CD1c-positive myeloid dendritic cell (primary cell): ENCODE measurements at regions not wholly inside any gene's neighbourhood (a gene's known extent, or its start where the extent isn't known, plus 50 kb on each side); places are given as distances from the start of the nearest gene placed in this dataset.
A peak's percentile ranks its signal among the peaks of the same experiment; 100 is the strongest.

ENCODE experiments used
- DNase-seq: peaks from one replicate; pipeline ENCODE4 v3.0.0-alpha.2; 2016; ENCODE audit errors: extremely low spot score

DNA sequence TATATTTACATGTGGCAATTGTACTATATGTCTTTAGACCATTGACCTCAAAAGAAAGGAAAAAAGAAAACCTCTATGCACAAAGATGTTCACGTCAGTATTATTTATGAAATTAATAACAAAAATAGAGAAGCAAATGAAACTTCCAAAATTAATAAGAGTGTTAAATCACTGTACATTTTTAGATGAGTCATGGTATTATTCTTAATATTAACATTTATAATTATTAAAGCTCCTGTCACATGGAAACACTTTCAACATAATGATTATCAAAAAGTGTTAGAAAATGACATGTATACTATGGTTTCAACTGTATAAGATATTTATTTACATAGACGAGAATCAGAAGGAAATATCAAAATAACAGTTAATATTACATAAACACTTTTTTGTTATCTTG, 324.9 kb upstream of the RUNX1 start:
- DNase-seq, result no peak

DNA sequence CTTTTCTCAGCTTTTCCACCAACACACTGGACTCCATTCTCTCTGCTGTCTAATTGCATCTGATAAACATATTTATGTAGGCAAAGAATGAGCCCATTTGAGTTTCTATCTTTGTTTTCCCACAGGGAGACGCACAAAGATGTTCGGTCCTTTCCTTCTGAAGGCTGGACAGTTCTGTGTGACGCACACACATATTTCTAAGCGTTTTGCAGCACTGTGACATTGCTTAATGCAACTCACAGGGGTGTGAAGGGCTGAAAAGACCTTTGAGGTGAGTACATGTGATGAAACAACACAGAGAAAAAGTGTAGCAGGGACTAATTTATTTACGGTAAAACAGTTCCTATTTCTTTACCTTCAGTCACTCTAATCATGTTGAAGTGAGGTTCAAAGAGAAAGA, 323.1 kb upstream of the RUNX1 start:
- DNase-seq, result no peak

DNA sequence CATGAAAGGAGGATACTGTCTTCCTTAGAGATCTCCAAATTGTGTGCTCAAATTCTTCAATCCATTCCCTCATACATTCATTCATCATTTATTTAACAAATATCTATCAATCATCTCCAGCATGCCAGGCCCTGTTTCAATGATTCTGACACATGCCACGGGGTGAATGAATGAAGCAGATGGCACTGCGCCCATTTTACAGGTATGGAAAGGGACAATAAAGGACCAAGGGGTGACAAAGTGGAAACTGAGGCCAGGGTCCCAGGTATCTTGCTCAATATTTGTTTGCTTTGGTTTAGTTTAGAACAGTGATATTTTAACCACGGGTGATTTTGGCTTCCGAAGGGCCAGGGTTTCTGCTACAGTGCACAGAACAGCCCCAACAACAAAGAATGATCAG, 321.6 kb upstream of the RUNX1 start:
- DNase-seq, result no peak

DNA sequence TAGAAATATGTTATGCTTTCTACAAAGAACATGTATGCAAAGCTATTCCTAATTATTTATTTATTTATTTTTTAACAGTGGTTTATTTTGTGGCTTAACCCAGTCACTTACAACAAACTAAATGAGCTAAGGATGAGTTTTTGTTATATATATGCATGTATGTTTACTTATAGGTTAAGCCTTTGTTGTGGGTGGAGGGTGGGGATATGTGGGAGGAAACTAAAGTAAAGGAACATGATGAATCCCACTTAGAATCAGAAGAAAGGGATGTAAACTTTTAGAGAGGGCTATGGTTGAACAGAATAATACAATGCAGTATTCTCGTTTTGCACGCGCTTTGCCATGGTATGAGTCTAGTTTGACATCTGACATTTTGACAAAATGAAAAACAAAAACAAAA, 321.0 kb upstream of the RUNX1 start:
- DNase-seq, result no peak

DNA sequence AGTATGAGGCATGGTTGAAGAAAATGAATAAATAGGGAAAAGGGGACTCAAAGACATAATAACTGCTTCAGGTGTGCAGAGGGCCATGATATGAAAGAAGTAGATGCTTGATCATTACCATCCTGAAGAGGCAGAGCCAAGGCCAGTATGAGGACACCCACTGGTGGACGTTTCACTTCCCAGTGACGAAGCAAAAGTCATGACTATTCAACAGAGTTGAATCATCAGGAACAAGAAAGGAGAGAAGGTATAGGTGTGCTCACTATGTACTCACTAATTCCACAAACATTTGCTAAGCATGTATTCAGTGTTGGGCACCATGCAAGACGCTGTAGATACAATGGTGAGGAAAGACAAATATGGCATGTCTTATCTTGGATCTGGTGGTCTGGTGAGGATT, 319.2 kb upstream of the RUNX1 start:
- no peak for DNase-seq

DNA sequence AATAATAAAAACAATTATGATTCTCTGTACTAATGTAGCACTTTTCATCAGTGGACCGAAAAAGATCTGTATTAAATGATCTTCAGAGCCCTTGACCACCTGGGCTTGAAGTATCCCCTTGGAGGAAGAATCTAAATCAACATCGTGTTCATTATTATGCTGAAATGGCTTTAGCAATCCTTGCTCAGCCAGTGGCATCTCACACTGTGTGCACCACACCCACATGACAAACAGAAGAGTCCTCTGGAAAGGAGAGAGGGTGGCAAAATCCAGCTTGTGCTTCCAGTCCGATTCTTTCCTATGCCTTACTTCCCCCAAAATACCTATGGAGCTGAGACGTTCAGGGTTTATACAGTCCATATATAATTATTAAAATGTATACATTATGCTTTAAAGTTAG, 318.5 kb upstream of the RUNX1 start:
- no peak for DNase-seq

DNA sequence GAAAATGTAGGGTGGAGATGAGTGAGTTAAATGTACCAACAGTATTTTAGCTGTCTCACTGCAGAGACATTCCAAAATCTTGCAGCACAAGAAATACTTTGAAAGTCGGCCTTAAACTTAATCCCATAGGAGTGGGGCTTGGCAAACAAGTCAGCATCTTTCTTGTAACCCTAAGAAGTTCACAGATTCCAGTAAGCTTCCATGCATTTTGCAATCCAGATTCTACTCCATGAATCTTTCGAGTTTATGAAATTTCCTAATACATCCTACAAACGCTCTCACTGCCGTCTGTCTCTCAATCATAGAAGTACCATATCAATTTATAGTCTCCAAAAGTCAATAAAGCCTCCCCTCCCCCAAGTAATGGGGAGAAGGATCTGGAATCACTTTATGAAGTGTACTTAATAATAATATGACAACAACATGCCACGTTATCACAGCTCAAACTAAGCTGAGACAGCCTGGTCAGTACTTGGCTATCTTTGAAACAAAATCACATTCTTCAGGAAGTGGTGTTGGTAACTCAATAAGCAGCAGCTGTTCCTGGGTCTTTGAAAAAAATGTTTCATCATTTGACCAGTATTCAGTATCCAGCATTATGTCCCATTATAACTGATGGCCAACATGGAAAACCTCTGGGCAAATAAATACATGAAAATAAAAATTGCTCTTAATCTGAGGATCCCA, 317.4 kb upstream of the RUNX1 start:
- DNase-seq, result no peak

DNA sequence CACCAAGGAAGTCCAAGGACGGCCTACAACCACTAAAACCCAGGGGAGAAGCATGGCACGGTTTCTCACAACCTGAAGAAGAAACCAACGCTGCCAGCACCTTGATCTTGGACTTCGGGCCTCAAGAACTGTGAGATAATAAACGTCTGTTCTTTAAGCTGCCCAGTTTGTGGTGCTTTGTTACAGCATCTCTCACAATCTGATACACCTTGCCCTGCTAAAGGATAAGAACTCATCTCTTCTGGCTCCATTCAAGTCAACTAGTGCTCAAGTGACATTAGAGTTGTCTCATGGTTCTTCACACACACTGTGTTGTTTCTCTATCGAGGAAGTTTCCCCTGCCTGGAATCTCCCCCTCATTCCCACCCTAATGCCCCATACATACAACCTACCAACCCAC, 314.4 kb upstream of the RUNX1 start:
- no peak for DNase-seq

DNA sequence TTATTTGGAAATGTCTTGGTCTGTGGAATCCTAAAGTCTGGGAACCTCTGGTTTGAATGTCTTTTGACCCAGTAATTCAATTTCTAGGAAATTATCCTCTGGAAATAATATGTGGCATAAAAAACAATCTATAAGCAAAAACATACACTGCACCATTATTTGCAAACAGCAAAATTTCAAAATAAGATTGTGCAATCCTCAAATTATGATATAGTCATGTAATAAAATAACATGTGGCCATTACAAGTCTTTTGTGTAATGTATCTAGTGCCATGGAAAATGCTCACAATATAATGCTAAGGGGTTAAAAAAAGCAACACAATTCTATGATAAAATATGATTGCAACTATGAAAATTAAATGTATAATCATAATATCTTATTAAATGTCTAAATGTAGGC, 312.9 kb upstream of the RUNX1 start:
- DNase-seq, result no peak

DNA sequence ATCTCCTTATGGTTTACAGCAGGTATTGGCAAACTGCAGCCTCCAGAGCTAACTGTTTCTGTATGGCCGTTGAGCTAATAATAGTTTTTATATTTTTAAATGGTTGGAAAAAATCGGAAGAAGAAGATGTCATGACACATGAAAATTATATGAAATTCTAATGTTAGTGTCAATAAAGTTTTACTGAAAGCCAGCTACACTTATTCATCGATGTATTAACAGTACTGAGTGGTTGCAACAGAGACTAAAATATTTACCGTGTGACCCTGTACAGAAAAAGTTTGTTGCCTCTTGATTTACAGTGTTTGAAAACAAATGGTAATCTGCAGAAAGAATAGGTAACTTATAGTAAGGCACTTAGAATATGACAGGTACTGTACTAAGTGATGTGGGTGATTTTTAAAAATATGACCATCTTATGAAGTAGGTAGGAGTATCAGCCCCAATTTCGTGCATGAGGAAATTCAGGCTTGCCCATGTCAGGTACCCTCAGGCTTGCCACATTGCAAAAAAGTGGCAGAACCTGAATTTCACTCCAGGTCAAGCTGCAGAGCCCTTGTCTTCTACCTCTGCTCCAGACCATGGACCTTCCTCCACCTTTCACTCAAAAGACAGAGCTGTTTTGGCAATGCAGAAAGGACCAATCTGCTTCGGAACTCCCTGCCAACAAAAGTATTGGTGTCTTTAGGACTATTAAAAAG, 311.9 kb upstream of the RUNX1 start:
- DNase-seq, result no peak

DNA sequence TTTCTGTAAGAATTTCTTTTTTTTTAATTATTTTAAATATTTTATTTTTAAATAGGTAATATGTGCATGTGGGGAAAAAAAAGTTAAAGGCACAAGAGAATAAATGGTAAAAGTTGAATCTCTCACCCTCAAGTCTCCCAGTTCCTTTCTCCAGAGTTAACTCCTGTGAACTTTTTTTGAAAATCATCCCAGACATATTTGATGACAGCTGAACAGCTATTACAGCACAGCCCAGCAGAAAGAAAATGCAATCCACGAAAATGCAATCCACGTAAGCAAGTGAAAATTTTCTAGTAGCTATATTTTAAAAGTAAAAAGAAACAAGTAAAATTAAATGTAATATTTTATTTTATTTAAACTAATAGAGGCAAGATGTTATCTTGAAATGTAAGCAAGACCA, 310.0 kb upstream of the RUNX1 start:
- no peak for DNase-seq

DNA sequence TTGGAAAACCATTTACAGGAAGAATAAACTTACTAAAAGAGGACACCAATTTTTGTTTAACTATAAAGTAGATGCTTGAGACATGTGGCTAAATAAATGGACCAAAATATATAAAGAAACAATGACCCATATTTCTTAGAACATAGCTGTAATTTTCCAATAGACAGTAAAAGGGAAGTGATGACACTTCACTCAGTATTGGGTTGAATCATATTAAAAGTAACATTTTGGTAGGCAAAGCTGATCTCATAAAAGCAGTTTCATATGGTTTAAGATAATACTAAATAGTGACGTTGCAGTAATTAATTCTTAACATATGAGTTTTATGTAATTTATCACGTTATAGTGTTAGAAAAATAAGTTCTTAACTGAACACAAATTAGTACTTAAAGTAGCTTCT, 308.9 kb upstream of the RUNX1 start:
- peak; percentile 78 for DNase-seq

DNA sequence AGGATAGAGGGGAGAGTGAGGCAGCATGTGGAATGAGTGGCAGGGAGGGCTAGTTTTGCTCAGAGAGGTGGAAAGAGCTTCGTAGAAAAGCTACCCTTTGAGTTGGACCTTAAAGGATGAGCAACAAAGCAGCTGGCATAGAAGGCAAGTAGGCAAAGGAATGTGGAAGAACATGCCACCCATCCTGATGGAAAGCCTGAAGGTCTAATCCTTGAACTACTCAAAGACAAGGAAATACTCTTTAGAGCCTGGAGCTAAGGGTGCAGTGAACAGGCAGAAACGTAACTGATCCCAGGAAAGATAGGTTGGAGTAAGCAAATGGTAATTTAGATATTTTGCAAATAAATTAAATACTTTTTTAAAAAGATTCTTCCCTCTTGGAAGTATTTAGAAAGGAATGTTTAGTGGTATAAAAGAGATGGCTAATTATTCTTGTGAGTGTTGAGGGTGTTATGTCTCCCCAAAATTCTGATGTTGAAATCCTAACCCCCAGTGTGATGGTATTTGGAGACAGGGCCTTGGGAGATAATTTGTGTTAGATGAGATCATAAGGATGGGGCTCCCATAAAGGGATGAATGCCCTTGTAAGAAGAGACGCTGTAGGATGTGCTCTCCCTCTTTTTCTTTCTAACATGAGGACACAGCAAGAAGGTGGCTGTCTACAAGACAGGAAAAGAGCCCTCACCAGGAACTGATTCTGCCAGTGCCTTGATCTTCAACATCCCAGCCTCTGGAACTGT, 308.1 kb upstream of the RUNX1 start:
- no peak for DNase-seq

DNA sequence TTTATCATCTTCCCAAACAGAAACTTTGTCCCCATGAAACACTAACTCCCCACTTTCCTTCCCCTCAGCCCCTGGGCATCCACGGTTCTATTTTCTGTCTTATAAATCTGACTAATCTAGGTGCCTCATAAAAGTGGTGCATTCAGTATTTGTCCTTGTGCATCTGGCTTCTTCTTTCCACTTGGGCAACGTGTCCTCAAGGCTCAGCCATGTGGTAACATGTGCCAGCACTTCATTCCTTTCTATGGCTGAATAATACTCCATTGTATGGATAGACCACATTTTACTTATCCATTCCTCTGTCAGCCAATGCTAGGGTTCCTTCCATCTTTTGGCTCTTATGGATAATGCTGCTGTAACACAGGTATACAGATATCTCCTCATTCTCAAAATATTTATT, 305.0 kb upstream of the RUNX1 start:
- DNase-seq, result no peak

DNA sequence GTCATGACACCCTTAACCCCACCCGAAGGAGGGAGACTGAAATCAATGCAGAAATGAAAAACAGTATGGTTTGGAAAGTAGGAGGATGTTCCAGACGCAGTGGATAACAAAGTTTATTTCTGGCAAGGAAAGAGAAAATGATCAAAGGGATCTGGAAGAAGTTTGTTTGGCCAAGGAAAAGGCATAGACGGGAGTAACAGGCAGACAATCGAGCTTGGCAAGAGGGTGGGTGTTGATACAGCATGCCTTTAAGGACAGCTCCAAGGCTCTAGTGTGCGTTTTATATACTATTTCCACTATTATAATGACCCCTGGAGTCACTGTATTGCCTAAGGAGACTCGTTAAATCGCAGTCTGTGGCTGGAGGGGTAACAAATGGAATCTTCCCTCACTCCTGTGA, 303.7 kb upstream of the RUNX1 start:
- no peak for DNase-seq

DNA sequence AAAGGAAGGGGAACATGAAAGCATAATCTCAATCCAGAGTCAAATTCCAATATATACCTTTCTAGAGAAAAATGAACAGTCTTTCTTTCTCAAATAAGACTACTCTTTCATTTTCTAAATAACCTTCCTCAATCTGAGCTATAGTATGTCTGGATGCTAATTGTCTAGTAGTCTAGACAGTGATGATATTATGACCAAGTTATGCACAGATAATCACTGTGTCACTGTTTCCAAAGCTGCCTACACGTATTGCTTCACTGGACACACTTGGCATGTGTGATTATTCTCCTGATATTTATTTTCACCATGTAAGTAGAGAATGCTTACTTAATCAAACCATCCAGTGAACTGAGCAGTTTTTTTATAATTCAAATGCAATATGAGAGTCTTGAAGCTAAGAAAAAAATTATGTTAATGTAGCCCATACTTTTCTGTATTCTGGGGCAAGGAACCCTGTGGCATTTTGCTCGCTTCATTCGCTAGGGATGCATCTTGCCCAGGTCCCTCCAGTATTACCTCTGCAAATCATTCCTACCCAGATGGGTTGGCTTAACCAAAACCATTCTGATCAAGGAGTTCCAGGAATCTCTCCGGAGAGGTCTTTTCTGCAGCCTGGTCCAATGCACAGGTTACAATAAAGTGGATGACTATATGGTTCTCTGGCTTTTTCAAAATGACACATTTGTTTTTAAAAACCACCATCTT, 303.1 kb upstream of the RUNX1 start:
- no peak for DNase-seq

DNA sequence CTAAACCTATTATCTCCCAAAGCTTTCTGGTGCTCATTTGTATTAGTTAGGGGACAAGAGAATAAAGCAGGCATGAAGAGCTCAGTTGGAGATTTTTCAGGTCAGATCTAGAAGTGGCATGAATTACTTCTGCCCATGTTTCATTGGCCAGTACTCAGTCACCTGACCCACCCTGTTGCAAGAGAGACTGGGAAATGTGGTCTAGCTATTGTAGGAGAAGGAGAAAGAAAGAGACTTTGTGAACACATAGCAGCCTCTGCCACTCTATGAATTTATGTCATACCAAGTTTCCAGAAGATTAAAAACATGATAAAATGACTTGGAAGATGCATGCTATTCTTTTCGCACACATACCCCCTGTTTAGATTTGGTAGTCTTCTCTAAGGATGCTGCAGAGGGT, 302.3 kb upstream of the RUNX1 start:
- DNase-seq, result no peak

DNA sequence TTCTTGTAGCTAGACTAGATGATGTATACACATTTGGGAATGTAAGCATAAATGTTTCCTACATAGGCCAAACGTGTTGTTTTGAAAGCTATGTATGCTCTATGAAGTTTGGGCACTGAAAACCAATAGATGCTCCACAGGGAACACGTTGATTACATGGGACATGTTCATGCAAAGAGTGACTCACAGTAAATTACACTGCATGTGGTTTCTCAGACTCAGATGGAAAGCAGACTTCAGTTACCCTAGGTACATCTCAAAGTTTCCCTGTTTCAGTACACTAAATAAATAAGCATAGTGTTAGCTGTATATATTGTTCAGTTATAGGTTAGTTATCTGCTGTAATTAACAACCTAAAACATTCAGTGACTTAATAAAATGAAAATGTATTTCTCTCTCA, 301.9 kb upstream of the RUNX1 start:
- no peak for DNase-seq

DNA sequence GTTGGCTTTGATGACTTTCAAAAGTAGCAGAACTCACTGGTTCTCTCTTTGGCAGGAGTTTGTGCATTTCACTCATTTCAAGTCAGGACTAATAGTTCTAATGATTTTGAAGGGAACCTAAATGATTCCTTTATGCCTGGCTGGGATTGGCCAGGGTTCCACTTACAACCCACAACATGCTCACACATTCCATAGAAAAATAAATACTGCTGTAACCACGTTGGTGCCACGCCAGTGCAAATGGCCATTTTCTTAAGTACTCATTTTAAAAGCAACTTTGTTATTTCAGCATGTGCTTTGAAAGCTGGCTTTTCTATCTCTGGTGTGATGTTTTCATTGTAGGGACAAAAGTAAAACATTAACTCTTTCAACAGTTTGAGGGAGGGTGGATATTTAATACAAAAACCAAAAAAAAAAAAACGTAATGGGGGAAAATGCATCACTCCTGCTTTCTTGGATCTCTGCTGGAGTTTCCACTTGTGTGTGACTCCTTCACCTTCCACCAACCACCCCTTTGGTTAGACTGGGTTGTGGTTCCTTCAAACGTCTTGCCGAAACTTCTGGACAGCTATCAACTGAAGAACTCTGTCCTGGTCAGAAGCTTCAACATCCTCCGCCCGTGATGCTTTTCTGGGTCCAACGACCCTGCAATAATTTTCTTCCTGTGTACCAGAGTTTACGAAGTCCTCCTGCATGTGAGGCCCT, 300.4 kb upstream of the RUNX1 start:
- DNase-seq, result no peak

DNA sequence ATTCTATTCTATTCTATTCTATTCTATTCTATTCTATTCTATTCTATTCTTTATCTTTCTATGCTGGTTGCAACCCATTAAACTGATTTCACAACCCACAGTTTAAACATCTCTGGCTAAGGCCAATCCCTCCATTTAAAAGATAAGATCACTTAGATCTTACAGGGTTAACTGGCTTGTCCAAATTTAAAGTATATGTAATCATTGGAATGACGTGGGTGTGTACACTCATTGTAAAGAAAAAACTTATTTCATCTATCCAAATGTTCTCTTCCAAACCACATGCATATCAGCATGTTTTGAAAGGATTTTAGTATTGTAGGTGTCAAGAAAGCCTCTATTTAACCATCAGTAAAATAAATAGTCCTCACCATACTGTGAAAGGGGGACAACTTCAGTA, 299.6 kb upstream of the RUNX1 start:
- DNase-seq, result no peak

DNA sequence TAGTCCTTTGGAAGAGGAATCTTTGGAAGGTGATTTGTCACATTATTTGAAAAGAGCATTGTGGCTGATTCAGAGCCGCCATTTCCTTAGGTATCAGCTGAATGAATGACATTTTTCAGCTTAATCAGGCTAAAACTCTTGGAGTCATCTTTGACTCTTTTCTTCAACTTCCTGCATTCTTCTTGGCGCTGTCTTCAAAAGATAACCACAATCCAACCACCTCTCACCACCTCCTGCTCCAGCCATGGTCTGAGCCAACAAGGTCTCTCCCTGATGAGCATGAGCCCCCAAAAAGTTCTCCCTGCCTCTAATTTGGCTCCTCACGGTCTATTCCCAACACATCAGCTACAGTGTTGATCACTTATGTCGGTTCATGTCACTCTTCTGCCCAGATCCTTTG, 297.6 kb upstream of the RUNX1 start:
- DNase-seq, result no peak

DNA sequence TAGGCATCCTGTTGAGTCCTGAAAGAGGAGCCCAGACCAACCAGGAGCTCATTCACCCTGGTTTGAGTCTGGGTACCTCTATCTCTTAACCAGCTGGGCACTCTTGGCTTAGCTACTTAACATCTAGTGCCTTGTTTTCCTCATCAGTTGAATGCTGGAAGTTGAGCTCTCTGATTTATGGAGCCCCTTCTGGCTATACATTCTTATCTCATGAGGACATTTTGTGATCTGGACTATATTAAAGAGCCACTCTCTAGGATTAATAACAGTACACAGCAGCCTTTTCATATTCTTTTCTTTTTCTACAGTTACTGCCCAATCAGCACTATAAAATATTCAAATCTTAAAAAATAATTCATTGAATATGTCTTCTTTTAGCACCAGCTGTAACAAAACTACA, 296.9 kb upstream of the RUNX1 start:
- no peak for DNase-seq
